CD4-positive, alpha-beta memory T cell (primary cell): ENCODE measurements at regions not wholly inside any gene's neighbourhood (a gene's known extent, or its start where the extent isn't known, plus 50 kb on each side); places are given as distances from the start of the nearest gene placed in this dataset.
"Not testable (repeated sequence)": the region's sequence is repeated elsewhere in the genome, so short reads cannot be mapped to it uniquely, and the experiment has no call there.

ENCODE experiments used
- CTCF ChIA-PET: fragments of 350-600 bp; sonication (Branson Sonifier 250); formaldehyde crosslinking; loops from one replicate; lab custom pipeline; 2021; ENCODE audit warnings: inconsistent platforms; ENCODE audit not compliant: partially characterized antibody; lab: Charles Lee
- POLR2A ChIA-PET: fragments of 350-600 bp; sonication (Branson Sonifier 250); formaldehyde crosslinking; loops from one replicate; lab custom pipeline; 2021; ENCODE audit not compliant: partially characterized antibody; lab: Charles Lee
- DNase-seq, 5 donors: peaks; one replicate each; pipeline versions ENCODE4 v3.0.0 to v3.0.0-alpha.2; 2020 to 2022; ENCODE audit warnings: mixed read lengths in 1 of 5
- H3K27ac ChIP-seq: one replicate; pipeline ENCODE4 v1.7.0; 2013; ENCODE audit warnings: low read depth, low read length
- H3K27me3 ChIP-seq: 2 replicates; pipeline ENCODE4 v1.7.0; 2013; ENCODE audit warnings: mild to moderate bottlenecking, low read length, moderate library complexity; ENCODE audit not compliant: insufficient read depth
- H3K36me3 ChIP-seq: 2 replicates; pipeline ENCODE4 v1.7.0; 2013; ENCODE audit warnings: mild to moderate bottlenecking, low read length, moderate library complexity; ENCODE audit not compliant: insufficient read depth
- H3K4me1 ChIP-seq: 2 replicates; pipeline ENCODE4 v1.7.0; 2013; ENCODE audit warnings: mild to moderate bottlenecking, low read length, moderate library complexity; ENCODE audit not compliant: insufficient read depth
- H3K4me3 ChIP-seq, 2 donors: one replicate each; pipeline ENCODE4 v1.7.0; 2013; ENCODE audit warnings: low read length in 2 of 2, mild to moderate bottlenecking in 1 of 2
- H3K9me3 ChIP-seq, 2 donors: one replicate each; pipeline ENCODE4 v1.7.0; 2013; ENCODE audit warnings: low read length in 2 of 2, control low read depth in 1 of 2; ENCODE audit not compliant: control insufficient read depth in 1 of 2
- H3K27ac Mint-ChIP-seq, 7 donors: one replicate each; pipeline ENCODE4 v1.8.0; 2020 to 2021; ENCODE audit warnings: mixed read lengths in 7 of 7, mild to moderate bottlenecking in 6 of 7, inconsistent platforms in 3 of 7, moderate library complexity in 3 of 7
- H3K27me3 Mint-ChIP-seq, 2 donors: one replicate each; pipeline ENCODE4 v1.8.0; 2020 to 2021; ENCODE audit warnings: mixed read lengths in 2 of 2
- H3K36me3 Mint-ChIP-seq, 2 donors: one replicate each; pipeline ENCODE4 v1.8.0; 2020 to 2021; ENCODE audit warnings: mixed read lengths in 2 of 2, inconsistent platforms in 1 of 2, mild to moderate bottlenecking in 1 of 2
- H3K4me1 Mint-ChIP-seq, 4 donors: one replicate each; pipeline ENCODE4 v1.8.0; 2020 to 2021; ENCODE audit warnings: mixed read lengths in 4 of 4, mild to moderate bottlenecking in 1 of 4
- H3K4me3 Mint-ChIP-seq, 8 donors: one replicate each; pipeline ENCODE4 v1.8.0; 2020 to 2021; ENCODE audit warnings: mixed read lengths in 8 of 8, mild to moderate bottlenecking in 7 of 8, moderate library complexity in 6 of 8, inconsistent platforms in 3 of 8
- H3K9me3 Mint-ChIP-seq, 8 donors: one replicate each; pipeline ENCODE4 v1.8.0; 2020 to 2021; ENCODE audit warnings: mixed read lengths in 8 of 8, mild to moderate bottlenecking in 5 of 8, inconsistent platforms in 3 of 8, moderate library complexity in 1 of 8
- intact Hi-C: fragments of 100-400 bp; cut with micrococcal nuclease; formaldehyde crosslinking; loops from one replicate; pipeline ENCODE4 v1.15.1; 2023

DNA sequence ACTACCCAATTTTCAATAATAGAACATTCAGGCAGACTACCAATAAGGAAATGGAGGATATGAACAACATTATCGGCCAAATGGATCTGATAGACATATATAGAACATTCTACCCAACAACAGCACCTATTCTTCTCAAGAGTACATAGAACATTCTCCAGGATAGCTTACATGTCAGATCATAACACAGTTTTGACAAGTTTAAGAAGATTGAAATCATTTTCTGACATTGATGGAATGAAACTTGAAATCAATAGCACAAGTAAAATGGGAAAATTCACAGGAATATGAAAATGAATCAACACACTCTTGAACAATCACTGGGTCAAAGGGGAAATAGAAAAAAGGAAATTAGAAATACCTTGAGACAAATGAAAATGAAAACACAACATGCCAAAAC is 94.6 kb upstream of the MEGF10 start:
- intact Hi-C loops, result no loop called here
- Histone ChIP-seq H3K36me3 (no peaks in the 10 kb centered on the region), H3K27me3 (no peaks in the 10 kb centered on the region), H3K9me3 (no peaks in the 10 kb centered on the region), H3K4me3 (no peak overlapping the region), H3K4me1 (no peaks in the 10 kb centered on the region), H3K27ac (no peak overlapping the region)
- no peak overlapping the region for H3K4me3 Mint-ChIP-seq
- peaks cover 23 to 25% of the 10 kb centered on the region in 2 donors for H3K27me3 Mint-ChIP-seq
- ChIA-PET POLR2A (no interaction called here), CTCF (no interaction called here)
- DNase-seq, result no peak
- peaks cover 0 to 17% (median 9%) of the 10 kb centered on the region in 8 donors for H3K9me3 Mint-ChIP-seq
- no peaks in the 10 kb centered on the region for H3K4me1 Mint-ChIP-seq
- peaks cover 0 to 2% of the 10 kb centered on the region in 2 donors for H3K36me3 Mint-ChIP-seq
- H3K27ac Mint-ChIP-seq, result no peak overlapping the region

- H3K36me3 ChIP-seq, POLR2A ChIA-PET, intact Hi-C loops, H3K4me3 ChIP-seq, H3K4me1 Mint-ChIP-seq, H3K9me3 ChIP-seq, H3K27me3 ChIP-seq, H3K36me3 Mint-ChIP-seq, H3K4me1 ChIP-seq, H3K27ac Mint-ChIP-seq, H3K27ac ChIP-seq, DNase-seq, CTCF ChIA-PET, H3K4me3 Mint-ChIP-seq: not testable (repeated sequence)
- peaks cover 20 to 21% of the 10 kb centered on the region in 2 donors for H3K27me3 Mint-ChIP-seq
- H3K9me3 Mint-ChIP-seq, result peaks cover 0 to 22% (median 10%) of the 10 kb centered on the region in 8 donors
These were observed 93.0 kb upstream of the MEGF10 start for GRCh38 chr5:127197402-127198167.

DNA sequence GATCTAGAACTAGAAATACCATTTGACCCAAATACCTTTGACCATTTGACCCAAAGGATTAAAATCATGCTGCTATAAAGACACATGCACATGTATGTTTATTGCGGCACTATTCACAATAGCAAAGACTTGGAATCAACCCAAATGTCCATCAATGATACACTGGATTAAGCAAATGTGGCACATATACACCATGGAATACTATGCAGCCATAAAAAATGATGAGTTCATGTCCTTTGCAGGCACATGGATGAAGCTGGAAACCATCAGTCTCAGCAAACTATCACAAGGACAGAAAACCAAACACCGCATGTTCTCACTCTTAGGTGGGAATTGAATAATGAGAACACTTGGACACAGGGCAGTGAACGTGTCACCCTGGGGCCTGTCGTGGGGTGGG is 87.9 kb upstream of the MEGF10 start:
- H3K4me1 ChIP-seq, intact Hi-C loops, DNase-seq, H3K4me3 ChIP-seq, H3K36me3 Mint-ChIP-seq, CTCF ChIA-PET, H3K4me1 Mint-ChIP-seq, H3K9me3 ChIP-seq, H3K27me3 ChIP-seq, POLR2A ChIA-PET, H3K4me3 Mint-ChIP-seq, H3K27ac Mint-ChIP-seq, H3K27ac ChIP-seq, H3K36me3 ChIP-seq: not testable (repeated sequence)
- Mint-ChIP-seq H3K27me3 (peaks cover 5 to 14% of the 10 kb centered on the region in 2 donors), H3K9me3 (peaks cover 0 to 22% (median 10%) of the 10 kb centered on the region in 8 donors)

GRCh38 chr5:127203818-127204217 is 86.8 kb upstream of the MEGF10 start:
- peaks cover 4 to 12% of the 10 kb centered on the region in 2 donors for H3K27me3 Mint-ChIP-seq
- peaks cover 0 to 16% (median 10%) of the 10 kb centered on the region in 8 donors for H3K9me3 Mint-ChIP-seq
- CTCF ChIA-PET, result no interaction called here

DNA sequence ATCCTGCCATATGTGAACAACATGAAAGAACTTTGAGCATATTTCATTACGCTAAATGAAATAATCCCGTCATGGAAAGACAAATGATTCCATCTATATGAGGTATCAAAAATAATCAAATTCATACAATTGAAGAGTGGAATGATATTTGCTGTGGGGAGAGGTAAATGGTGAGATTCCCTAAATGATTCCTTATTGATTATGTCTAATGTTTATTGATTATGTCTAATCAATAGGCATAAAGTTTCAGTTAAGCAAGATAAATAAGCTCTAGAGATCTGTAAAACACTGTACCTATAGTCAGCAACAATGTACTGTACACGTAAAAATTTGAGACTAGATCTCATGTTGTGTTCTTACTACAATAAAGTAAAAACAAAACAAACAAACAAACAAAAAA is 85.4 kb upstream of the MEGF10 start:
- Histone ChIP-seq H3K9me3 (no peaks in the 10 kb centered on the region), H3K4me1 (no peaks in the 10 kb centered on the region), H3K36me3 (no peaks in the 10 kb centered on the region), H3K27me3 (no peaks in the 10 kb centered on the region), H3K27ac (no peak overlapping the region), H3K4me3 (no peak overlapping the region)
- intact Hi-C loops, result no loop called here
- Mint-ChIP-seq H3K27ac (no peak overlapping the region), H3K4me3 (no peak overlapping the region), H3K36me3 (no peaks in the 10 kb centered on the region), H3K9me3 (peaks cover 0 to 10% (median 7%) of the 10 kb centered on the region in 8 donors), H3K27me3 (peaks cover 4 to 11% of the 10 kb centered on the region in 2 donors), H3K4me1 (no peaks in the 10 kb centered on the region)
- DNase-seq, result no peak
- POLR2A ChIA-PET, result no interaction called here
- CTCF ChIA-PET, result no interaction called here

More at GRCh38 chr5:127203818-127204217, 86.8 kb upstream of the MEGF10 start:
- DNase-seq, result no peak
- no peaks in the 10 kb centered on the region for H3K9me3 ChIP-seq
- H3K36me3 Mint-ChIP-seq, result no peaks in the 10 kb centered on the region
- H3K27ac Mint-ChIP-seq, result no peak overlapping the region
- H3K27me3 ChIP-seq, result no peaks in the 10 kb centered on the region
- H3K4me3 Mint-ChIP-seq, result no peak overlapping the region
- H3K36me3 ChIP-seq, result no peaks in the 10 kb centered on the region
- no peak overlapping the region for H3K4me3 ChIP-seq
- POLR2A ChIA-PET, result no interaction called here
- H3K4me1 Mint-ChIP-seq, result no peaks in the 10 kb centered on the region
- no peak overlapping the region for H3K27ac ChIP-seq
- no peaks in the 10 kb centered on the region for H3K4me1 ChIP-seq
- intact Hi-C loops, result no loop called here

DNA sequence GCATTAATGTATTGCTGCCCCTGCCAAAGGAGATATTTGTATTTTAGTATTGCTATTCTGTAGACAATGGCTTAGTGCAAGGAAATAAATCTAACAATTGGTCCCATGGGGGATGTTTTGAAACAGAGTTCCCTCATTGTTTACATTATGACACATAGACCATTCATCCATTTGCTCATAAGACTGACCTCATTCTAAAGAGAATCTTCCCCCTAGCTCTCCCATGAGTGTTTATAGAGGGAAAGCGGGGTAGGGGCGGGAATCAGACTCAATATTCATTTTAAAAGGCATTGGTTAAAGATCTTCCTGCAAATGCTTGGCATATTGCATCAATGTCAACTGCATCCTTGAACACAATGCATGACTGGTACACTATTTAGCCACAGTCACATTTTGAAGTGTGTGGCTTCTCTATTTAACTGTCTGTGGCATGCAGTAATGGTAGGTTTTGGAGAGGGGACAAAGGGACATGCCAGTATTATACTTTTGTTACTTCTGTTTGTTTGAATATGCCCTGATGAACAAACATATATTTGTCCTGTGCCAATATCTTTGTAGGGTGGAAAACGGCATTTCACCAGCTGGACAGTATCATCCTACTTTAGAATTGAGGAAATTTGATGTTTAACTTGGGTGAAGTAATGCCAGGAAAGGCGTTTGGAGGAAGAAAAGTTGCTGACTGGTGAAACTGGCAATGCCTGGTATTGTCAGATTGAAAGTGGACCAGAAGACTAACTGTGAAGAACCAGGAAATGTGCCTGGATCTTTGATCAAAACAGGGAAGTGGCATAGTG is 84.1 kb upstream of the MEGF10 start:
- H3K27ac Mint-ChIP-seq, result no peak overlapping the region
- H3K9me3 ChIP-seq, result no peaks in the 10 kb centered on the region
- intact Hi-C loops, result no loop called here
- H3K9me3 Mint-ChIP-seq, result peaks cover 0 to 2% (median 0%) of the 10 kb centered on the region in 8 donors
- H3K36me3 ChIP-seq, result no peaks in the 10 kb centered on the region
- no peaks in the 10 kb centered on the region for H3K4me1 ChIP-seq
- POLR2A ChIA-PET, result no interaction called here
- DNase-seq, result no peak
- CTCF ChIA-PET, result no interaction called here
- no peak overlapping the region for H3K4me3 Mint-ChIP-seq
- H3K27ac ChIP-seq, result no peak overlapping the region
- no peaks in the 10 kb centered on the region for H3K4me1 Mint-ChIP-seq
- H3K4me3 ChIP-seq, result no peak overlapping the region
- no peaks in the 10 kb centered on the region for H3K36me3 Mint-ChIP-seq
- peaks cover 4 to 13% of the 10 kb centered on the region in 2 donors for H3K27me3 Mint-ChIP-seq
- H3K27me3 ChIP-seq, result no peaks in the 10 kb centered on the region

- Histone ChIP-seq H3K27me3 (no peaks in the 10 kb centered on the region), H3K4me3 (no peak overlapping the region), H3K9me3 (no peaks in the 10 kb centered on the region), H3K27ac (no peak overlapping the region), H3K36me3 (no peaks in the 10 kb centered on the region), H3K4me1 (no peaks in the 10 kb centered on the region)
- H3K27me3 Mint-ChIP-seq, result peaks cover 7 to 11% of the 10 kb centered on the region in 2 donors
- DNase-seq, result no peak
- ChIA-PET CTCF (no interaction called here), POLR2A (no interaction called here)
- H3K4me3 Mint-ChIP-seq, result no peak overlapping the region
- no peak overlapping the region for H3K27ac Mint-ChIP-seq
- intact Hi-C loops, result no loop called here
- H3K36me3 Mint-ChIP-seq, result no peaks in the 10 kb centered on the region
- H3K9me3 Mint-ChIP-seq, result peaks cover 0 to 5% (median 0%) of the 10 kb centered on the region in 8 donors
- H3K4me1 Mint-ChIP-seq, result no peaks in the 10 kb centered on the region
These were observed 80.6 kb upstream of the MEGF10 start for GRCh38 chr5:127210042-127210441.
